Body of pancreas (tissue), 4 donors: ENCODE measurements at regions not wholly inside any gene's neighbourhood (a gene's known extent, or its start where the extent isn't known, plus 50 kb on each side); places are given as distances from the start of the nearest gene placed in this dataset.

Source experiments
- CTCF ChIP-seq, 7 experiments: fragments of 450-650 bp in 4 of 7; fragments of 200-600 bp in 3 of 7; sonication (generic) in 3 of 7; IDR thresholded peaks; one replicate each; pipeline ENCODE4 v1.5.1; 2016 to 2019; ENCODE audit warnings: antibody characterized with exemption in 7 of 7
- POLR2A ChIP-seq, 3 donors: fragments of 450-650 bp; IDR thresholded peaks; one replicate each; pipeline ENCODE4 v1.6.1; 2016; ENCODE audit warnings: antibody characterized with exemption in 3 of 3, mild to moderate bottlenecking in 2 of 3

GRCh38 chr2:23008440-23008839 is 376.5 kb upstream of the KLHL29 start:
- no peak for TF ChIP-seq POLR2A (IDR thresholded peaks at IDR 0.05)
- no peak for TF ChIP-seq CTCF (IDR thresholded peaks at IDR 0.05)
